Esophagus squamous epithelium (tissue), 4 donors: ENCODE measurements at regions not wholly inside any gene's neighbourhood (a gene's known extent, or its start where the extent isn't known, plus 50 kb on each side); places are given as distances from the start of the nearest gene placed in this dataset.

Experiments
- POLR2A ChIP-seq, 4 donors: fragments of 450-650 bp; IDR thresholded peaks; one replicate each; pipeline ENCODE4 v1.6.1; 2017; ENCODE audit warnings: antibody characterized with exemption in 4 of 4, mild to moderate bottlenecking in 4 of 4, moderate library complexity in 3 of 4
- TF ChIP-seq, protein P1 (sequence below), 6 experiments: fragments of 450-650 bp in 4 of 6; fragments of 200-600 bp in 2 of 6; sonication (generic) in 2 of 6; IDR thresholded peaks; one replicate each; pipeline ENCODE4 v1.5.1; 2016 to 2019; ENCODE audit warnings: antibody characterized with exemption in 6 of 6, mild to moderate bottlenecking in 4 of 6, moderate library complexity in 4 of 6

DNA sequence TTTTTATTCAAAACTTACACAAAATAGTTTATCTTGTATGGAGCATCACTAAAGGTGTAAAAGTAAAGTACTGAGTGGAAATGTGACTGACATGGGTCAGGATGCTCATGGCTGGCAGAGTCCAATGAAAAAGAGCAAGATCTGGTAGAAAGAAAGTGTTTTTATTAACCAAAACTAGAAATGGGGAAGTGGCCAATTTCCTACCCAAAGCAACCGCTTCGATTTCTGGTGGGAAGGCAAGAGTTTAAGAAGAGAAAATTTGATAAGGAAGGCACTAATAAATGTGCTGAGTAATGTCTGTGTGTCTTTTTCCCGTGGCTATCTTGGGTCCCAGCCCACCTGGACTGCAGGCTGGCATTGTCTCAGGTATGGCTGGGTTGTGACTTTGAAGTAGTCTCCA is 277.7 kb downstream of the ANKRD7 start:
- TF ChIP-seq, protein P1, sequence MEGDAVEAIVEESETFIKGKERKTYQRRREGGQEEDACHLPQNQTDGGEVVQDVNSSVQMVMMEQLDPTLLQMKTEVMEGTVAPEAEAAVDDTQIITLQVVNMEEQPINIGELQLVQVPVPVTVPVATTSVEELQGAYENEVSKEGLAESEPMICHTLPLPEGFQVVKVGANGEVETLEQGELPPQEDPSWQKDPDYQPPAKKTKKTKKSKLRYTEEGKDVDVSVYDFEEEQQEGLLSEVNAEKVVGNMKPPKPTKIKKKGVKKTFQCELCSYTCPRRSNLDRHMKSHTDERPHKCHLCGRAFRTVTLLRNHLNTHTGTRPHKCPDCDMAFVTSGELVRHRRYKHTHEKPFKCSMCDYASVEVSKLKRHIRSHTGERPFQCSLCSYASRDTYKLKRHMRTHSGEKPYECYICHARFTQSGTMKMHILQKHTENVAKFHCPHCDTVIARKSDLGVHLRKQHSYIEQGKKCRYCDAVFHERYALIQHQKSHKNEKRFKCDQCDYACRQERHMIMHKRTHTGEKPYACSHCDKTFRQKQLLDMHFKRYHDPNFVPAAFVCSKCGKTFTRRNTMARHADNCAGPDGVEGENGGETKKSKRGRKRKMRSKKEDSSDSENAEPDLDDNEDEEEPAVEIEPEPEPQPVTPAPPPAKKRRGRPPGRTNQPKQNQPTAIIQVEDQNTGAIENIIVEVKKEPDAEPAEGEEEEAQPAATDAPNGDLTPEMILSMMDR (IDR thresholded peaks at IDR 0.05), result no peak
- TF ChIP-seq POLR2A (IDR thresholded peaks at IDR 0.05), result no peak
